HepG2 (cell line): ENCODE measurements at regions not wholly inside any gene's neighbourhood (a gene's known extent, or its start where the extent isn't known, plus 50 kb on each side); places are given as distances from the start of the nearest gene placed in this dataset.

Experiments used
- ATAC-seq: fragments of 200-7000 bp; cut with Tn5 transposase; 3 replicates; pipeline ENCODE4 v1.9.1; 2020; ENCODE audit warnings: mild to moderate bottlenecking, moderate library complexity
- BruUV-seq: library from RNA; stranded (reverse); fragments of 400-500 nt; replicated peaks from 2 replicates; lab custom pipeline; 2021; lab: Mats Ljungman, UMichigan
- CTCF ChIA-PET: fragments of 300-600 bp; formaldehyde crosslinking; extraction: SDS; loops from one replicate; lab custom pipeline; 2021; ENCODE audit warnings: low total read pairs, inconsistent platforms, low intra/inter-chr PET ratio; lab: Yijun Ruan, JAX
- POLR2A ChIA-PET: fragments of 350-600 bp; sonication (Branson Sonifier 250); formaldehyde crosslinking; loops from one replicate; lab custom pipeline; 2020; ENCODE audit warnings: antibody characterized with exemption, inconsistent platforms; lab: Yijun Ruan, JAX
- DNase-seq: peaks from one replicate; pipeline ENCODE4 v3.0.0-alpha.2; 2015; ENCODE audit warnings: low spot score
- FAIRE-seq: peaks from 3 replicates; lab custom pipeline; 2011; peaks lifted over from hg19 to GRCh38; lab: Jason Lieb, UNC
- H2AFZ ChIP-seq: one replicate; pipeline ENCODE4 v1.6.1; 2011; ENCODE audit warnings: low read length, inconsistent platforms
- H3K27ac ChIP-seq: fragments of 300-600 bp; 3 replicates; pipeline ENCODE4 v1.8.0; 2011; ENCODE audit warnings: mixed run types, mild to moderate bottlenecking, mixed read lengths, low read length, inconsistent platforms; ENCODE audit not compliant: insufficient read depth; ENCODE audit errors: extremely low read length
- H3K27me3 ChIP-seq, 2 experiments: fragments of 200-600 bp in 1 of 2; 2 replicates in 1 of 2; 3 replicates in 1 of 2; pipeline versions ENCODE4 v1.6.0 to v1.8.0; 2011; ENCODE audit warnings: low read length in 2 of 2, mild to moderate bottlenecking in 2 of 2, moderate library complexity in 2 of 2, inconsistent platforms in 1 of 2; ENCODE audit not compliant: insufficient read depth in 2 of 2, control insufficient read depth in 1 of 2
- H3K36me3 ChIP-seq, 2 experiments: fragments of 200-600 bp in 1 of 2; replicated peaks in 1 of 2; 2 replicates in 1 of 2; 3 replicates in 1 of 2; pipeline versions ENCODE4 v1.5.1 to v1.8.0; 2011; ENCODE audit warnings: low read length in 2 of 2, inconsistent platforms in 1 of 2; ENCODE audit not compliant: insufficient read depth in 2 of 2, control insufficient read depth in 1 of 2
- H3K4me1 ChIP-seq: 2 replicates; pipeline ENCODE4 v1.5.1; 2012; ENCODE audit warnings: low read length, inconsistent platforms; ENCODE audit not compliant: insufficient read depth
- H3K4me2 ChIP-seq: 2 replicates; pipeline ENCODE4 v1.6.0; 2011; ENCODE audit warnings: low read depth, low read length, inconsistent platforms
- H3K4me3 ChIP-seq, 3 experiments: fragments of 200-600 bp in 1 of 3; sonication (generic), shearing (Covaris generic) in 1 of 3; replicated peaks in 1 of 3; 2 replicates each; pipeline ENCODE4 v1.5.1; 2011 to 2016; ENCODE audit warnings: low read length in 3 of 3, inconsistent platforms in 2 of 3, low read depth in 2 of 3, mild to moderate bottlenecking in 2 of 3, control low read depth in 1 of 3, mixed read lengths in 1 of 3; ENCODE audit not compliant: insufficient read depth in 1 of 3
- H3K79me2 ChIP-seq: one replicate; pipeline ENCODE4 v1.6.1; 2011; ENCODE audit warnings: low read length, inconsistent platforms; ENCODE audit not compliant: insufficient read depth
- H3K9ac ChIP-seq: 2 replicates; pipeline ENCODE4 v1.6.0; 2011; ENCODE audit warnings: mild to moderate bottlenecking, low read depth, low read length, inconsistent platforms; ENCODE audit not compliant: insufficient read depth
- H3K9me3 ChIP-seq: 2 replicates; pipeline ENCODE4 v1.5.1; 2012; ENCODE audit warnings: mild to moderate bottlenecking, low read length
- H4K20me1 ChIP-seq: 2 replicates; pipeline ENCODE4 v1.6.0; 2011; ENCODE audit warnings: inconsistent platforms, mild to moderate bottlenecking, low read length, moderate library complexity; ENCODE audit not compliant: insufficient read depth
- AGO1 ChIP-seq: fragments of 200-400 bp; formaldehyde crosslinking; IDR thresholded peaks from 2 replicates; pipeline ENCODE4 v1.6.1; 2017; ENCODE audit warnings: mild to moderate bottlenecking, low read depth, low read length, moderate library complexity; ENCODE audit not compliant: poor library complexity, severe bottlenecking
- BORCS8-MEF2B ChIP-seq: sonication (generic); formaldehyde crosslinking; IDR thresholded peaks from 2 replicates; pipeline ENCODE4 v1.8.0; 2022; ENCODE audit warnings: mild to moderate bottlenecking, missing genetic modification reagents
- DMAP1 ChIP-seq: IDR thresholded peaks from 2 replicates; pipeline ENCODE4 v1.6.1; 2016
- EHMT2 ChIP-seq: fragments of 200-600 bp; sonication (generic); IDR thresholded peaks from 2 replicates; pipeline ENCODE4 v1.7.0; 2017; ENCODE audit warnings: antibody characterized with exemption, low read depth, low read length, borderline replicate concordance
- FOXA3 ChIP-seq: IDR thresholded peaks from 2 replicates; pipeline ENCODE4 v1.6.1; 2016; ENCODE audit warnings: missing genetic modification reagents, missing compliant biosample characterization
- GABPA ChIP-seq, 2 experiments: IDR thresholded peaks; 2 replicates each; pipeline ENCODE4 v1.6.1; 2011 to 2016; ENCODE audit warnings: low read depth in 2 of 2, low read length in 1 of 2, missing biosample characterization in 1 of 2, missing genetic modification characterization in 1 of 2
- HOXA3 ChIP-seq: sonication (generic); formaldehyde crosslinking; IDR thresholded peaks from 2 replicates; pipeline ENCODE4 v1.5.0; 2020; ENCODE audit warnings: missing genetic modification reagents
- JUN ChIP-seq: sonication (generic); formaldehyde crosslinking; IDR thresholded peaks from 2 replicates; pipeline ENCODE4 v1.4.0; 2020; ENCODE audit warnings: mild to moderate bottlenecking, missing genetic modification reagents
- RELA ChIP-seq: sonication (generic); formaldehyde crosslinking; IDR thresholded peaks from 2 replicates; pipeline ENCODE4 v1.4.0; 2020; ENCODE audit warnings: missing genetic modification reagents
- SP4 ChIP-seq: sonication (generic); formaldehyde crosslinking; IDR thresholded peaks from 2 replicates; pipeline ENCODE4 v1.8.1; 2023; ENCODE audit warnings: mild to moderate bottlenecking, missing genetic modification reagents
- TEAD2 ChIP-seq: sonication (generic); formaldehyde crosslinking; IDR thresholded peaks from 2 replicates; pipeline ENCODE4 v1.9.0; 2021; ENCODE audit warnings: missing genetic modification reagents
- THRA ChIP-seq: sonication (generic); formaldehyde crosslinking; IDR thresholded peaks from 2 replicates; pipeline ENCODE4 v1.4.0; 2020; ENCODE audit warnings: missing genetic modification reagents, borderline replicate concordance
- ZNF317 ChIP-seq: sonication (generic); formaldehyde crosslinking; IDR thresholded peaks from 2 replicates; pipeline ENCODE4 v1.5.0; 2020; ENCODE audit warnings: mild to moderate bottlenecking, missing genetic modification reagents
- ZNF772 ChIP-seq: sonication (generic); formaldehyde crosslinking; IDR thresholded peaks from 2 replicates; pipeline ENCODE4 v1.5.0; 2020; ENCODE audit warnings: mild to moderate bottlenecking, missing genetic modification reagents
- WGBS: methylation state at CpG from one replicate; pipeline ENCODE4 v1.1.6; 2017; ENCODE audit warnings: low lambda C conversion rate; 5-methylcytosine and 5-hydroxymethylcytosine counted together
- in situ Hi-C: cut with HindIII; loops from 2 replicates; pipeline ENCODE4 v1.10.0; 2017; ENCODE audit warnings: low pct_unique_long_range_greater_than_20kb; ENCODE audit not compliant: extremely low pct_ligation_motif_present
- intact Hi-C: fragments of 100-400 bp; cut with micrococcal nuclease; formaldehyde crosslinking; loops from one replicate; pipeline ENCODE4 v1.10.0; 2022; ENCODE audit not compliant: unreplicated experiment

- no peak for TF ChIP-seq THRA (CRISPR knock-in tag)
- no peak for TF ChIP-seq ZNF317 (CRISPR knock-in tag)
- no peak for TF ChIP-seq ZNF772 (CRISPR knock-in tag)
- no peak for TF ChIP-seq EHMT2
- no peak for TF ChIP-seq AGO1
- no peak for TF ChIP-seq HOXA3
- TF ChIP-seq DMAP1 (CRISPR knock-in tag), result no peak
- TF ChIP-seq RELA (CRISPR knock-in tag), result no peak
These were observed 226.0 kb upstream of the CDYL start (continued) for GRCh38 chr6:4550227-4550597.

GRCh38 chr6:4549556-4550226 is 226.5 kb upstream of the CDYL start:
- H4K20me1 ChIP-seq, result no peaks in the 10 kb centered on the region
- ATAC-seq, result peak; percentile 65
- no peak overlapping the region for H2AFZ ChIP-seq
- 56% methylated on average over 21 of the region's 23 CpGs for WGBS
- no peak overlapping the region for H3K4me3 ChIP-seq
- peak overlapping the region; percentile 50 for H3K4me2 ChIP-seq
- no peak overlapping the region for H3K27ac ChIP-seq
- intact Hi-C loops, result no loop called here
- no peaks in the 10 kb centered on the region for H3K79me2 ChIP-seq
- DNase-seq, result peak; percentile 27
- FAIRE-seq, result peak; percentile 40
- CTCF ChIA-PET, result no interaction called here
- POLR2A ChIA-PET, result no interaction called here
- no TSS peak for BruUV-seq
- no peak overlapping the region for H3K9ac ChIP-seq
- H3K27me3 ChIP-seq, result peaks cover 0 to 41% of the 10 kb centered on the region in 2 experiments; a peak in 4 of 5 replicates
- peaks cover 9% of the 10 kb centered on the region; the same call in 1 of the 2 replicates for H3K4me1 ChIP-seq
- H3K36me3 ChIP-seq, result no peaks in the 10 kb centered on the region
- in situ Hi-C loops, result no loop called here
- no peaks in the 10 kb centered on the region for H3K9me3 ChIP-seq
- TF ChIP-seq FOXA3 (CRISPR knock-in tag) (peak; percentile 15; the same call in 1 of the 2 replicates), GABPA (IDR thresholded peaks at IDR 0.05; ENCODE audit: low read depth, low read length) (no peak), GABPA (CRISPR knock-in tag; IDR thresholded peaks at IDR 0.05; ENCODE audit: low read depth) (0 out of 2 replicates have a peak, but pooled peaks have one; percentile 11), TEAD2 (CRISPR knock-in tag) (no peak), JUN (no peak), BORCS8-MEF2B (CRISPR knock-in tag) (no peak), SP4 (no peak), RELA (CRISPR knock-in tag) (no peak)
